Kidney (tissue), 13 donors: ENCODE measurements at regions not wholly inside any gene's neighbourhood (a gene's known extent, or its start where the extent isn't known, plus 50 kb on each side); places are given as distances from the start of the nearest gene placed in this dataset.

ENCODE experiments used
- DNase-seq, 5 donors: peaks; one replicate each; pipeline ENCODE4 v3.0.0-alpha.2; 2013 to 2020
- FAIRE-seq: peaks from 2 replicates; lab custom pipeline; 2012; peaks lifted over from hg19 to GRCh38; lab: Jason Lieb, UNC
- H3K27ac ChIP-seq, 2 donors: one replicate each; pipeline ENCODE4 v1.7.0; 2013; ENCODE audit warnings: low read depth in 2 of 2, low read length in 2 of 2, inconsistent platforms in 1 of 2
- H3K27me3 ChIP-seq: one replicate; pipeline ENCODE4 v1.7.1; 2013; ENCODE audit warnings: low read length, inconsistent platforms; ENCODE audit not compliant: control insufficient read depth, insufficient read depth
- H3K36me3 ChIP-seq, 3 donors: one replicate each; pipeline versions ENCODE4 v1.7.0 to v1.7.1; 2013; ENCODE audit warnings: low read length in 3 of 3, control low read depth in 1 of 3, inconsistent platforms in 1 of 3; ENCODE audit not compliant: insufficient read depth in 3 of 3, control insufficient read depth in 2 of 3
- H3K4me1 ChIP-seq, 3 donors: one replicate each; pipeline versions ENCODE4 v1.7.0 to v1.7.1; 2013; ENCODE audit warnings: low read length in 3 of 3, inconsistent platforms in 1 of 3, low read depth in 1 of 3; ENCODE audit not compliant: control insufficient read depth in 2 of 3, insufficient read depth in 2 of 3
- H3K4me3 ChIP-seq, 3 donors: one replicate each; pipeline versions ENCODE4 v1.7.0 to v1.8.1; 2013; ENCODE audit warnings: low read length in 3 of 3, control low read depth in 1 of 3, inconsistent platforms in 1 of 3
- H3K9ac ChIP-seq, 3 donors: one replicate each; pipeline versions ENCODE4 v1.7.0 to v1.7.1; 2013; ENCODE audit warnings: low read length in 3 of 3, control low read depth in 1 of 3, inconsistent platforms in 1 of 3
- H3K9me3 ChIP-seq, 3 donors: one replicate each; pipeline versions ENCODE4 v1.7.0 to v1.7.1; 2013; ENCODE audit warnings: low read length in 3 of 3, control low read depth in 1 of 3, inconsistent platforms in 1 of 3; ENCODE audit not compliant: control insufficient read depth in 2 of 3, insufficient read depth in 1 of 3
- intact Hi-C: fragments of 100-400 bp; cut with DNase I; formaldehyde crosslinking; loops from one replicate; pipeline ENCODE4 v1.11.1; 2022
- TF ChIP-seq, protein P1 (sequence below): IDR thresholded peaks from 3 replicates; pipeline ENCODE4 v1.5.1; 2012; ENCODE audit warnings: mild to moderate bottlenecking, moderate library complexity, borderline replicate concordance; ENCODE audit not compliant: insufficient read depth; ENCODE audit errors: extremely low read depth
- donor health status: control.
- donor health status: control.
- donor health status: control.
- donor health status: control.
- donor health status: control.
- donor health status: DM: yes; HTN: yes; CAD: no.
- donor health status: Normal renal cell carcinoma (clear cell type).

DNA sequence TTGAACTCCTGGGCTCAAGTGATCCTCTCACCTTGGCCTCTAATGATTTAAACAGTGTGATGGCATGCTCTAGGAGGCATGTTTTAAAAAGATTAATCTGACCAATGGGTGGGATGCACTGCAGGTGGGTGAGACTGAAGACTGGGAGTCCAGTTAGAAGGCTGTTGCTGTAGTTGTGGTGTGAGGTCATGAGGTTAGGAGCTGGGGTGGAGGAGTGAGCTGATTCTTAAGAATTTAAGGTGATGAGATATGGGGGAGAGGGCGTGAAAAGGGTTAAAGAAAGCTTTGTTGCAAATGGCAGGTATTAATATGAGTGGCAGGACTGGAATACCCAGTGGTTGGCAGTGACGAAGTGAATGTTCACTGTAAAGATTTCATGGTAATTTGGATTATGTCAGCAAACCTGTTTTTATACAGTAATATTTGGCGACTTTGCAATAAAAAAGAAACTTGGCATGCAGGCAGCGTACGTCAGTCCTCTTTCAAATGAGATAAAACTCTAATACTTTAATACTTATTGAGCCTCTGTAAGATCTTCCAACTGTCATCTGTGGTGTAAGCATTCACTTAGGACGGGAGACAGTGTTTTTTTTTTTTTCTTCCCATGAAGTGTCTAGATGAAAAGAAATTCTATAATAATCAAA lies 72.8 kb upstream of the MTPN start:
- no peak overlapping the region for H3K4me3 ChIP-seq
- peaks cover 0 to 3% (median 0%) of the 10 kb centered on the region in 3 donors for H3K9me3 ChIP-seq
- TF ChIP-seq, protein P1, sequence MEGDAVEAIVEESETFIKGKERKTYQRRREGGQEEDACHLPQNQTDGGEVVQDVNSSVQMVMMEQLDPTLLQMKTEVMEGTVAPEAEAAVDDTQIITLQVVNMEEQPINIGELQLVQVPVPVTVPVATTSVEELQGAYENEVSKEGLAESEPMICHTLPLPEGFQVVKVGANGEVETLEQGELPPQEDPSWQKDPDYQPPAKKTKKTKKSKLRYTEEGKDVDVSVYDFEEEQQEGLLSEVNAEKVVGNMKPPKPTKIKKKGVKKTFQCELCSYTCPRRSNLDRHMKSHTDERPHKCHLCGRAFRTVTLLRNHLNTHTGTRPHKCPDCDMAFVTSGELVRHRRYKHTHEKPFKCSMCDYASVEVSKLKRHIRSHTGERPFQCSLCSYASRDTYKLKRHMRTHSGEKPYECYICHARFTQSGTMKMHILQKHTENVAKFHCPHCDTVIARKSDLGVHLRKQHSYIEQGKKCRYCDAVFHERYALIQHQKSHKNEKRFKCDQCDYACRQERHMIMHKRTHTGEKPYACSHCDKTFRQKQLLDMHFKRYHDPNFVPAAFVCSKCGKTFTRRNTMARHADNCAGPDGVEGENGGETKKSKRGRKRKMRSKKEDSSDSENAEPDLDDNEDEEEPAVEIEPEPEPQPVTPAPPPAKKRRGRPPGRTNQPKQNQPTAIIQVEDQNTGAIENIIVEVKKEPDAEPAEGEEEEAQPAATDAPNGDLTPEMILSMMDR, result no peak
- FAIRE-seq, result no peak
- H3K27ac ChIP-seq, result no peak overlapping the region
- peak in 1 of 5 donors; percentile 11 for DNase-seq
- no peaks in the 10 kb centered on the region for H3K27me3 ChIP-seq
- intact Hi-C loops, result no loop called here
- H3K4me1 ChIP-seq, result peaks cover 0 to 14% (median 0%) of the 10 kb centered on the region in 3 donors
- H3K36me3 ChIP-seq, result no peaks in the 10 kb centered on the region
- no peak overlapping the region for H3K9ac ChIP-seq

DNA sequence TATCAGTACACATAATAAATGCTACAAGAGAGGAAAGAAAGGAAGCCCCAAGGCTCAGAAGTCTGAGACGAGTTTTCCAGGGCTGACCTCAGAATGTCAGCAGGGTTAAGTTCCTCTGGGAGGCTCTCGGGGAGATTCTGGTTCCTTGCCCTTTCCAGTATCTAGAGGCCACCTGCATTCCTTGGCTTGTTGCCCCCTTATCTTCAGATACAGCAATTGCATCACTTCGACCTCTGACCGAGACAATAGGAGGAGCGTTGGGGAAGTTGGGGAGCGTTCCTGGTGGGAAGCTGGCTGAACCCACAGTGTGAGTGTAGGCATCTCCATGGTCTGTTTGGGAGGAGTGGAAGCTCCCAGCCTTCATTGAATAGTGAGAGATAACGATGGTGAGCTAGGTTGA lies 72.0 kb upstream of the MTPN start:
- DNase-seq (no peak), FAIRE-seq (no peak)
- Histone ChIP-seq H3K4me1 (peaks cover 0 to 16% (median 0%) of the 10 kb centered on the region in 3 donors), H3K27ac (no peak overlapping the region), H3K9me3 (peaks cover 0 to 3% (median 0%) of the 10 kb centered on the region in 3 donors), H3K4me3 (no peak overlapping the region), H3K27me3 (no peaks in the 10 kb centered on the region), H3K36me3 (no peaks in the 10 kb centered on the region), H3K9ac (no peak overlapping the region)
- intact Hi-C loops, result no loop called here
- TF ChIP-seq, protein P1, result no peak

DNA sequence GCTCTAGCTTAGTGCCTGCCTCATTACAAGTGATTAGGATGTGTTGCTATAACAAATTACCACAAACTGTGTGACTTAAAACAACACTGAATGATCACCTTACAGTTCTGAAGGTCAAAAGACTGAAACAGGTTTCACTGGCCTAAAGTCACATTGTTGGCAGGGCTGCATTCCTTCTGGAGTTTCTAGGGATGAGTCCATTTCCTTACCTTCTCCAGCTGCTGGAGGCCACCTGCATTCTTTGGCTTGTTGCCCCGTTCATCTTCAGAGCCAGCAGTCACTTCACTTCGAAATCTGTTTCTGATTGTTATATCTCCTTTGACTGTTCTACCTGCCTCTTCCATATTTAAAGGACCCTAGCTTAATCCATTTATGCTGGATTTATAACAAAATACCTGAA lies 69.4 kb upstream of the MTPN start:
- no peaks in the 10 kb centered on the region for H3K27me3 ChIP-seq
- FAIRE-seq (no peak), DNase-seq (no peak)
- H3K4me3 ChIP-seq, result no peak overlapping the region
- no peaks in the 10 kb centered on the region for H3K36me3 ChIP-seq
- no peak overlapping the region for H3K27ac ChIP-seq
- peaks cover 0 to 16% (median 0%) of the 10 kb centered on the region in 3 donors for H3K4me1 ChIP-seq
- intact Hi-C loops, result no loop called here
- peaks cover 0 to 3% (median 0%) of the 10 kb centered on the region in 3 donors for H3K9me3 ChIP-seq
- TF ChIP-seq, protein P1, result no peak
- H3K9ac ChIP-seq, result no peak overlapping the region
